Neural cell (in vitro differentiated cells): ENCODE measurements at regions not wholly inside any gene's neighbourhood (a gene's known extent, or its start where the extent isn't known, plus 50 kb on each side); places are given as distances from the start of the nearest gene placed in this dataset.

Experiments
- H2AFZ ChIP-seq: fragments of 200-600, 300-800 bp; sonication (generic), shearing (Covaris generic); 2 replicates; pipeline ENCODE4 v1.6.0; 2014; ENCODE audit warnings: low read depth, mild to moderate bottlenecking, antibody characterized with exemption, low read length, moderate library complexity
- H3F3A ChIP-seq: fragments of 200-600 bp; shearing (Covaris generic); 2 replicates; pipeline ENCODE4 v1.6.1; 2016; ENCODE audit warnings: mild to moderate bottlenecking, moderate library complexity, mixed read lengths, antibody characterized with exemption, low read length; ENCODE audit not compliant: insufficient read depth, poor library complexity, severe bottlenecking
- H3K27ac ChIP-seq: fragments of 200-600, 300-800 bp; sonication (generic), shearing (Covaris generic); 2 replicates; pipeline ENCODE4 v1.5.1; 2014; ENCODE audit warnings: mild to moderate bottlenecking, low read length, moderate library complexity
- H3K27me3 ChIP-seq: fragments of 300-800, 200-600 bp; sonication (generic), shearing (Covaris generic); 2 replicates; pipeline ENCODE4 v1.6.0; 2014; ENCODE audit warnings: mild to moderate bottlenecking, low read depth, low read length, moderate library complexity; ENCODE audit not compliant: insufficient read depth
- H3K36me3 ChIP-seq: fragments of 300-800, 200-600 bp; sonication (generic), shearing (Covaris generic); 2 replicates; pipeline ENCODE4 v1.5.1; 2014; ENCODE audit warnings: mild to moderate bottlenecking, antibody characterized with exemption, low read length, moderate library complexity; ENCODE audit not compliant: insufficient read depth
- H3K4me2 ChIP-seq: fragments of 300-800, 200-600 bp; sonication (generic), shearing (Covaris generic); 2 replicates; pipeline ENCODE4 v1.6.0; 2014; ENCODE audit warnings: mild to moderate bottlenecking, low read length
- H3K4me3 ChIP-seq: fragments of 300-800, 200-600 bp; sonication (generic), shearing (Covaris generic); 2 replicates; pipeline ENCODE4 v1.5.1; 2014; ENCODE audit warnings: mild to moderate bottlenecking, low read length, moderate library complexity
- H3K79me2 ChIP-seq: fragments of 200-600 bp; shearing (Covaris generic); replicated peaks from 2 replicates; pipeline ENCODE4 v1.6.0; 2014; ENCODE audit warnings: mild to moderate bottlenecking, low read length, moderate library complexity; ENCODE audit not compliant: insufficient read depth
- H3K9ac ChIP-seq: fragments of 300-800, 200-600 bp; sonication (generic), shearing (Covaris generic); 2 replicates; pipeline ENCODE4 v1.6.1; 2016; ENCODE audit warnings: mild to moderate bottlenecking, low read length, mixed read lengths
- H3K9me2 ChIP-seq: fragments of 200-600 bp; shearing (Covaris generic); 2 replicates; pipeline ENCODE4 v1.6.1; 2016; ENCODE audit warnings: mild to moderate bottlenecking, low read length, mixed read lengths; ENCODE audit not compliant: insufficient read depth
- H3K9me3 ChIP-seq: fragments of 200-600, 300-800 bp; sonication (generic), shearing (Covaris generic); 2 replicates; pipeline ENCODE4 v1.6.1; 2016; ENCODE audit warnings: mild to moderate bottlenecking, mixed run types, low read length, moderate library complexity, mixed read lengths
- H4K20me1 ChIP-seq: fragments of 200-600 bp; shearing (Covaris generic); 2 replicates; pipeline ENCODE4 v1.6.1; 2016; ENCODE audit warnings: mild to moderate bottlenecking, mixed run types; ENCODE audit not compliant: insufficient read depth
- CTCF ChIP-seq: fragments of 450-650 bp; IDR thresholded peaks from 2 replicates; pipeline ENCODE4 v1.5.1; 2014; ENCODE audit warnings: antibody characterized with exemption, mild to moderate bottlenecking, moderate library complexity; ENCODE audit not compliant: poor library complexity, severe bottlenecking
- EP300 ChIP-seq: fragments of 450-650 bp; conservative IDR thresholded peaks from 2 replicates; pipeline ENCODE4 v1.6.1; 2014; ENCODE audit warnings: antibody characterized with exemption, mild to moderate bottlenecking, moderate library complexity; ENCODE audit not compliant: poor library complexity, severe bottlenecking
- EZH2 ChIP-seq: fragments of 200-600, 300-800 bp; shearing (Covaris generic), sonication (generic); IDR thresholded peaks from 2 replicates; pipeline ENCODE4 v1.6.1; 2014; ENCODE audit warnings: antibody characterized with exemption, low read length, borderline replicate concordance, mild to moderate bottlenecking; ENCODE audit not compliant: insufficient read depth, poor library complexity, severe bottlenecking
- MXI1 ChIP-seq: fragments of 450-650 bp; conservative IDR thresholded peaks from 2 replicates; pipeline ENCODE4 v1.6.1; 2014; ENCODE audit warnings: antibody characterized with exemption, mild to moderate bottlenecking; ENCODE audit not compliant: poor library complexity, severe bottlenecking
- POLR2AphosphoS5 ChIP-seq: IDR thresholded peaks from 2 replicates; pipeline ENCODE4 v1.6.1; 2012
- RAD21 ChIP-seq: fragments of 450-650 bp; conservative IDR thresholded peaks from 2 replicates; pipeline ENCODE4 v1.6.1; 2014; ENCODE audit warnings: antibody characterized with exemption, mild to moderate bottlenecking, moderate library complexity
- SMC3 ChIP-seq: fragments of 450-650 bp; conservative IDR thresholded peaks from 2 replicates; pipeline ENCODE4 v1.6.1; 2014; ENCODE audit warnings: antibody characterized with exemption, mild to moderate bottlenecking, moderate library complexity; ENCODE audit not compliant: poor library complexity
- TAF1 ChIP-seq: IDR thresholded peaks from 2 replicates; pipeline ENCODE4 v1.6.1; 2012; ENCODE audit warnings: low read depth
- TF ChIP-seq, protein P1 (sequence below): IDR thresholded peaks from 2 replicates; pipeline ENCODE4 v1.6.1; 2012; ENCODE audit warnings: borderline replicate concordance

- H3K9me3 ChIP-seq, result no peaks in the 10 kb centered on the region
These were observed 337.6 kb downstream of the EIPR1 start for GRCh38 chr2:3040066-3040428.

GRCh38 chr2:3039188-3040065 lies 338.2 kb downstream of the EIPR1 start:
- no peaks in the 10 kb centered on the region for H3K27me3 ChIP-seq
- H3K27ac ChIP-seq, result no peak overlapping the region
- H3K9me3 ChIP-seq, result no peaks in the 10 kb centered on the region
- no peak for TF ChIP-seq CTCF
- no peak for TF ChIP-seq SMC3
- TF ChIP-seq POLR2AphosphoS5, result no peak
- TF ChIP-seq, protein P1, sequence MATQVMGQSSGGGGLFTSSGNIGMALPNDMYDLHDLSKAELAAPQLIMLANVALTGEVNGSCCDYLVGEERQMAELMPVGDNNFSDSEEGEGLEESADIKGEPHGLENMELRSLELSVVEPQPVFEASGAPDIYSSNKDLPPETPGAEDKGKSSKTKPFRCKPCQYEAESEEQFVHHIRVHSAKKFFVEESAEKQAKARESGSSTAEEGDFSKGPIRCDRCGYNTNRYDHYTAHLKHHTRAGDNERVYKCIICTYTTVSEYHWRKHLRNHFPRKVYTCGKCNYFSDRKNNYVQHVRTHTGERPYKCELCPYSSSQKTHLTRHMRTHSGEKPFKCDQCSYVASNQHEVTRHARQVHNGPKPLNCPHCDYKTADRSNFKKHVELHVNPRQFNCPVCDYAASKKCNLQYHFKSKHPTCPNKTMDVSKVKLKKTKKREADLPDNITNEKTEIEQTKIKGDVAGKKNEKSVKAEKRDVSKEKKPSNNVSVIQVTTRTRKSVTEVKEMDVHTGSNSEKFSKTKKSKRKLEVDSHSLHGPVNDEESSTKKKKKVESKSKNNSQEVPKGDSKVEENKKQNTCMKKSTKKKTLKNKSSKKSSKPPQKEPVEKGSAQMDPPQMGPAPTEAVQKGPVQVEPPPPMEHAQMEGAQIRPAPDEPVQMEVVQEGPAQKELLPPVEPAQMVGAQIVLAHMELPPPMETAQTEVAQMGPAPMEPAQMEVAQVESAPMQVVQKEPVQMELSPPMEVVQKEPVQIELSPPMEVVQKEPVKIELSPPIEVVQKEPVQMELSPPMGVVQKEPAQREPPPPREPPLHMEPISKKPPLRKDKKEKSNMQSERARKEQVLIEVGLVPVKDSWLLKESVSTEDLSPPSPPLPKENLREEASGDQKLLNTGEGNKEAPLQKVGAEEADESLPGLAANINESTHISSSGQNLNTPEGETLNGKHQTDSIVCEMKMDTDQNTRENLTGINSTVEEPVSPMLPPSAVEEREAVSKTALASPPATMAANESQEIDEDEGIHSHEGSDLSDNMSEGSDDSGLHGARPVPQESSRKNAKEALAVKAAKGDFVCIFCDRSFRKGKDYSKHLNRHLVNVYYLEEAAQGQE, result no peak
- no peak for TF ChIP-seq EP300
- TF ChIP-seq TAF1, result no peak
- no peak for TF ChIP-seq MXI1

More at GRCh38 chr2:3040066-3040428, 337.6 kb downstream of the EIPR1 start:
- TF ChIP-seq SMC3, result no peak
- no peak for TF ChIP-seq RAD21
- TF ChIP-seq CTCF, result no peak
- TF ChIP-seq MXI1, result no peak
- no peak for TF ChIP-seq EZH2
- TF ChIP-seq EP300, result no peak
- no peak for TF ChIP-seq TAF1
- TF ChIP-seq POLR2AphosphoS5, result no peak
- TF ChIP-seq, protein P1, result no peak
- Histone ChIP-seq H2AFZ (no peak overlapping the region), H3K9ac (no peak overlapping the region), H4K20me1 (no peaks in the 10 kb centered on the region), H3K4me2 (no peak overlapping the region), H3K27ac (no peak overlapping the region), H3K27me3 (no peaks in the 10 kb centered on the region), H3K79me2 (no peaks in the 10 kb centered on the region), H3K9me2 (no peaks in the 10 kb centered on the region), H3F3A (no peaks in the 10 kb centered on the region), H3K36me3 (no peaks in the 10 kb centered on the region), H3K4me3 (no peak overlapping the region)

More at GRCh38 chr2:3039188-3040065, 338.2 kb downstream of the EIPR1 start:
- H3F3A ChIP-seq, result no peaks in the 10 kb centered on the region
- no peak overlapping the region for H3K9ac ChIP-seq
- no peak overlapping the region for H3K4me3 ChIP-seq
- no peaks in the 10 kb centered on the region for H3K9me2 ChIP-seq
- no peak overlapping the region for H2AFZ ChIP-seq
- H4K20me1 ChIP-seq, result no peaks in the 10 kb centered on the region
- H3K4me2 ChIP-seq, result no peak overlapping the region
- H3K36me3 ChIP-seq, result no peaks in the 10 kb centered on the region
- no peaks in the 10 kb centered on the region for H3K79me2 ChIP-seq
